OCI-LY3 (cell line): ENCODE measurements at regions not wholly inside any gene's neighbourhood (a gene's known extent, or its start where the extent isn't known, plus 50 kb on each side); places are given as distances from the start of the nearest gene placed in this dataset.

Source experiments
- H2AFZ ChIP-seq: fragments of 200-600, 300-600 bp; shearing (Covaris generic); 2 replicates; pipeline ENCODE4 v1.6.0; 2014; ENCODE audit warnings: antibody characterized with exemption, low read depth, low read length
- H3K27ac ChIP-seq: fragments of 200-600, 300-600 bp; sonication (generic); 2 replicates; pipeline ENCODE4 v1.5.1; 2014; ENCODE audit warnings: mild to moderate bottlenecking, low read length, moderate library complexity, mixed read lengths
- H3K27me3 ChIP-seq: fragments of 200-600, 300-600 bp; sonication (generic); 2 replicates; pipeline ENCODE4 v1.6.1; 2014; ENCODE audit warnings: low read depth, low read length, mixed read lengths
- H3K36me3 ChIP-seq: fragments of 200-600, 300-600 bp; sonication (generic); replicated peaks from 2 replicates; pipeline ENCODE3; 2014; ENCODE audit warnings: low read depth, low read length, mixed read lengths
- H3K4me1 ChIP-seq: fragments of 300-600, 200-600 bp; sonication (generic); 2 replicates; pipeline ENCODE4 v1.6.1; 2014; ENCODE audit warnings: low read length, mixed read lengths
- H3K4me2 ChIP-seq: fragments of 200-600, 300-600 bp; sonication (generic); 2 replicates; pipeline ENCODE4 v1.6.1; 2014; ENCODE audit warnings: low read length, mixed read lengths
- H3K4me3 ChIP-seq: fragments of 300-600, 200-600 bp; sonication (generic); 2 replicates; pipeline ENCODE4 v1.5.1; 2014; ENCODE audit warnings: antibody characterized with exemption, mild to moderate bottlenecking, low read length, moderate library complexity
- H3K79me2 ChIP-seq: fragments of 300-600, 200-600 bp; shearing (Covaris generic); 2 replicates; pipeline ENCODE4 v1.6.1; 2014; ENCODE audit warnings: mild to moderate bottlenecking, low read length, mixed read lengths
- H3K9ac ChIP-seq: fragments of 300-600, 200-600 bp; shearing (Covaris generic); 2 replicates; pipeline ENCODE4 v1.6.0; 2014; ENCODE audit warnings: mild to moderate bottlenecking, low read length, moderate library complexity
- H3K9me3 ChIP-seq: fragments of 200-600, 300-600 bp; shearing (Covaris generic); 2 replicates; pipeline ENCODE4 v1.6.1; 2014; ENCODE audit warnings: low read length, mixed read lengths; ENCODE audit not compliant: insufficient read depth
- H4K20me1 ChIP-seq: fragments of 200-600, 300-600 bp; sonication (generic); 2 replicates; pipeline ENCODE4 v1.6.1; 2016; ENCODE audit warnings: low read length, mixed read lengths; ENCODE audit not compliant: insufficient read depth
- EZH2phosphoT487 ChIP-seq: fragments of 200-600 bp; shearing (Covaris generic); IDR thresholded peaks from 2 replicates; pipeline ENCODE4 v1.6.1; 2018; ENCODE audit warnings: antibody characterized with exemption, mixed run types, low read depth
- TF ChIP-seq, protein P1 (sequence below): fragments of 200-600, 300-600 bp; sonication (generic); IDR thresholded peaks from 2 replicates; pipeline ENCODE4 v1.5.1; 2014; ENCODE audit warnings: antibody characterized with exemption, low read length, low read depth

- TF ChIP-seq EZH2phosphoT487, result no peak
- TF ChIP-seq, protein P1, sequence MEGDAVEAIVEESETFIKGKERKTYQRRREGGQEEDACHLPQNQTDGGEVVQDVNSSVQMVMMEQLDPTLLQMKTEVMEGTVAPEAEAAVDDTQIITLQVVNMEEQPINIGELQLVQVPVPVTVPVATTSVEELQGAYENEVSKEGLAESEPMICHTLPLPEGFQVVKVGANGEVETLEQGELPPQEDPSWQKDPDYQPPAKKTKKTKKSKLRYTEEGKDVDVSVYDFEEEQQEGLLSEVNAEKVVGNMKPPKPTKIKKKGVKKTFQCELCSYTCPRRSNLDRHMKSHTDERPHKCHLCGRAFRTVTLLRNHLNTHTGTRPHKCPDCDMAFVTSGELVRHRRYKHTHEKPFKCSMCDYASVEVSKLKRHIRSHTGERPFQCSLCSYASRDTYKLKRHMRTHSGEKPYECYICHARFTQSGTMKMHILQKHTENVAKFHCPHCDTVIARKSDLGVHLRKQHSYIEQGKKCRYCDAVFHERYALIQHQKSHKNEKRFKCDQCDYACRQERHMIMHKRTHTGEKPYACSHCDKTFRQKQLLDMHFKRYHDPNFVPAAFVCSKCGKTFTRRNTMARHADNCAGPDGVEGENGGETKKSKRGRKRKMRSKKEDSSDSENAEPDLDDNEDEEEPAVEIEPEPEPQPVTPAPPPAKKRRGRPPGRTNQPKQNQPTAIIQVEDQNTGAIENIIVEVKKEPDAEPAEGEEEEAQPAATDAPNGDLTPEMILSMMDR, result no peak
Observed at GRCh38 chr1:58971629-58972140, 187.8 kb upstream of the JUN start.

DNA sequence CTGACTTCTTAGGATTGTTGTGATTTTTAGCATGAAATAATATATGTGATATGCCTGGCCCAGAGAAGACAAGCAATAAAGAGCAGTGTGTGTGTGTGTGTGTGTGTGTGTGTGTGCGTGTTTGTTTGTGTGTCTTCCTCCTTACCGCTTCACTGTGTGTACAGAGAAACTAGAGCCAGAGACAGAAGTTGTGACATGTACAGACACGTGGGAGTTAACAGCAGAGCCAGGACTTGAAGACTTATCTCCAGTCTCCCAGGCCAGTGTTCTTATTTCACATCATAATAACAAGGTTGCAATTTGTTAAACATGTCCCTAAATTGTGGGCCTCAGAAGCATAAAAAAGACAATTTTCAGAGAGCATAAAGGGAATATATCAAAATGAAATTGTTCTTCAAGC lies 192.0 kb upstream of the JUN start:
- no peak overlapping the region for H3K27ac ChIP-seq
- H3K27me3 ChIP-seq, result no peaks in the 10 kb centered on the region
- H3K4me1 ChIP-seq, result 0 out of 2 replicates have a peak, but pooled peaks cover 3% of the 10 kb centered on the region
- TF ChIP-seq, protein P1, result no peak
- H4K20me1 ChIP-seq, result no peaks in the 10 kb centered on the region
- no peaks in the 10 kb centered on the region for H3K79me2 ChIP-seq
- no peak overlapping the region for H3K4me3 ChIP-seq
- H2AFZ ChIP-seq, result no peak overlapping the region
- H3K4me2 ChIP-seq, result no peak overlapping the region
- H3K9me3 ChIP-seq, result no peaks in the 10 kb centered on the region
- no peaks in the 10 kb centered on the region for H3K36me3 ChIP-seq
- H3K9ac ChIP-seq, result no peak overlapping the region

More at GRCh38 chr1:58971629-58972140, 187.8 kb upstream of the JUN start:
- Histone ChIP-seq H3K27me3 (no peaks in the 10 kb centered on the region), H3K9me3 (no peaks in the 10 kb centered on the region), H3K27ac (no peak overlapping the region), H3K9ac (no peak overlapping the region), H3K4me2 (no peak overlapping the region), H3K4me1 (peaks cover 24% of the 10 kb centered on the region), H2AFZ (no peak overlapping the region), H3K36me3 (no peaks in the 10 kb centered on the region), H3K4me3 (no peak overlapping the region), H3K79me2 (no peaks in the 10 kb centered on the region), H4K20me1 (no peaks in the 10 kb centered on the region)

DNA sequence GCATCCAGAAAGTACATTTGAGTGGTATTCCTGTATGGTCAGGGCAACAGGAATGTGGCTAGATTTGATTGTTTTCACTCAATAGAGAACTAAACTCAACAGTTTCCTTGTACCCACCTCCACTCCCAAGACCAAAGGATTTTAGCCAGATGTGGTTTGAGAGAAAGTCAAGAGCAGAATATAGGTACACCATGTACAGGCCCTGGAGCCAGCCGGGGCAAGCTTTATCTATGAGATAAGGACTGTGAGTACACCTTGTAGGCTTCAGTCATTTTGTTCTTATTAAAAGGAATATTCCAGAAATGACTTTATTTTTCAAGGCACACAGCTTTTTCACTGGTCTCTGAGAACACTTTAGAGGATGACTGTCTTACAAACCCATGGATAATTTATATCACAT lies 192.4 kb upstream of the JUN start:
- no peak overlapping the region for H3K9ac ChIP-seq
- H3K9me3 ChIP-seq, result no peaks in the 10 kb centered on the region
- H3K4me2 ChIP-seq, result no peak overlapping the region
- no peak overlapping the region for H2AFZ ChIP-seq
- H3K27ac ChIP-seq, result no peak overlapping the region
- H3K4me3 ChIP-seq, result no peak overlapping the region
- H3K79me2 ChIP-seq, result no peaks in the 10 kb centered on the region
- H3K4me1 ChIP-seq, result 0 out of 2 replicates have a peak, but pooled peaks cover 3% of the 10 kb centered on the region
- no peaks in the 10 kb centered on the region for H4K20me1 ChIP-seq
- no peaks in the 10 kb centered on the region for H3K36me3 ChIP-seq
- H3K27me3 ChIP-seq, result no peaks in the 10 kb centered on the region
- TF ChIP-seq, protein P1, result no peak

DNA sequence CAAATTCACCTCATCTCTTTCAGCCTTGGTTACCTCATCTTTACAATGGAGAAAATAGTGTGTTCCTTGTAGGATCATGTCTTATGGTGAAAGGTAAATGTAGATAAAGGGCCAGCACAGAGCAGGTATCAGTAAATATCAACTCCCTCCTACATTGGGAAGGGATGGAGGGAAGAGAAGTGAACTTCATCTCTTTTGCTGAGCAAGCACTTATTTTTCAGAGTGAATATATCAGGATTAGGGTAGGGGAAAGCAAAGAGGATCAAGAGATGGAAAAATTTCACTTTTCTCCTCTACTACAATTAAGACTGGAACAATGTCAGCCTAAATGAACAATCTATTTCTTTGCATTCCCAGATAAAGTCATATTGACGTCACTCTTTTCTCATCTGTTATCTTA lies 193.8 kb upstream of the JUN start:
- Histone ChIP-seq H2AFZ (no peak overlapping the region), H3K4me3 (no peak overlapping the region), H3K79me2 (no peaks in the 10 kb centered on the region), H3K36me3 (no peaks in the 10 kb centered on the region), H3K4me1 (0 out of 2 replicates have a peak, but pooled peaks cover 3% of the 10 kb centered on the region), H3K9me3 (no peaks in the 10 kb centered on the region), H3K4me2 (no peak overlapping the region), H3K27ac (no peak overlapping the region), H3K9ac (no peak overlapping the region), H3K27me3 (no peaks in the 10 kb centered on the region), H4K20me1 (no peaks in the 10 kb centered on the region)
- TF ChIP-seq EZH2phosphoT487, result no peak
- TF ChIP-seq, protein P1, result no peak
